A673 (cell line): ENCODE measurements at regions not wholly inside any gene's neighbourhood (a gene's known extent, or its start where the extent isn't known, plus 50 kb on each side); places are given as distances from the start of the nearest gene placed in this dataset.

ENCODE experiments used
- BruUV-seq: library from RNA; stranded (reverse); fragments of 400-500 nt; replicated peaks from 2 replicates; lab custom pipeline; 2021; lab: Mats Ljungman, UMichigan
- CTCF ChIA-PET: fragments of 300-600 bp; sonication (Branson Sonifier 250); formaldehyde crosslinking; loops from one replicate; lab custom pipeline; 2022; ENCODE audit warnings: antibody characterized with exemption; lab: Charles Lee
- POLR2A ChIA-PET: fragments of 300-600 bp; sonication (Branson Sonifier 250); formaldehyde crosslinking; loops from one replicate; lab custom pipeline; 2022; ENCODE audit warnings: antibody characterized with exemption; ENCODE audit not compliant: low non-redundant PET; lab: Charles Lee
- DNase-seq: peaks from one replicate; pipeline ENCODE4 v3.0.0-alpha.2; 2015; ENCODE audit warnings: low spot score
- H3K27ac ChIP-seq: fragments of 200-600 bp; sonication (generic); 2 replicates; pipeline ENCODE4 v1.5.1; 2016; ENCODE audit warnings: mixed run types, low read depth, mild to moderate bottlenecking, mixed read lengths, antibody characterized with exemption, low read length; ENCODE audit not compliant: poor library complexity, severe bottlenecking
- H3K27me3 ChIP-seq: fragments of 200-600 bp; sonication (generic); replicated peaks from 2 replicates; pipeline ENCODE4 v1.6.1; 2017; ENCODE audit warnings: mixed run types, low read depth, mild to moderate bottlenecking, mixed read lengths, antibody characterized with exemption, low read length; ENCODE audit not compliant: insufficient read depth, poor library complexity
- H3K36me3 ChIP-seq: fragments of 200-600 bp; sonication (generic); 2 replicates; pipeline ENCODE4 v1.6.1; 2016; ENCODE audit warnings: mixed run types, mild to moderate bottlenecking, mixed read lengths, antibody characterized with exemption, low read length; ENCODE audit not compliant: insufficient read depth, poor library complexity, severe bottlenecking
- H3K4me1 ChIP-seq: fragments of 200-600 bp; sonication (generic); 2 replicates; pipeline ENCODE4 v1.6.1; 2017; ENCODE audit warnings: mixed run types, mild to moderate bottlenecking, mixed read lengths, antibody characterized with exemption, low read length; ENCODE audit not compliant: insufficient read depth, poor library complexity, severe bottlenecking
- H3K4me3 ChIP-seq: fragments of 200-600 bp; sonication (generic); 2 replicates; pipeline ENCODE4 v1.5.1; 2016; ENCODE audit warnings: low read depth, mixed run types, mild to moderate bottlenecking, mixed read lengths, low read length; ENCODE audit not compliant: poor library complexity, severe bottlenecking
- H3K9me3 ChIP-seq: fragments of 200-600 bp; sonication (generic); 2 replicates; pipeline ENCODE4 v1.6.1; 2016; ENCODE audit warnings: mixed run types, low read depth, mild to moderate bottlenecking, mixed read lengths, antibody characterized with exemption, low read length; ENCODE audit not compliant: poor library complexity, severe bottlenecking
- EZH2 ChIP-seq: fragments of 200-600 bp; sonication (generic); IDR thresholded peaks from 2 replicates; pipeline ENCODE4 v1.6.1; 2017; ENCODE audit warnings: borderline replicate concordance, low read depth, mild to moderate bottlenecking, mixed read lengths, antibody characterized with exemption, low read length; ENCODE audit not compliant: poor library complexity, severe bottlenecking
- intact Hi-C: fragments of 100-400 bp; cut with micrococcal nuclease; formaldehyde crosslinking; loops from one replicate; pipeline ENCODE4 v1.10.0; 2022; ENCODE audit not compliant: unreplicated experiment
- TF ChIP-seq, protein P1 (sequence below): fragments of 300-800, 200-600 bp; sonication (generic); conservative IDR thresholded peaks from 2 replicates; pipeline ENCODE4 v1.5.1; 2017; ENCODE audit warnings: low read depth, mild to moderate bottlenecking, antibody characterized with exemption, low read length, moderate library complexity, mixed read lengths

DNA sequence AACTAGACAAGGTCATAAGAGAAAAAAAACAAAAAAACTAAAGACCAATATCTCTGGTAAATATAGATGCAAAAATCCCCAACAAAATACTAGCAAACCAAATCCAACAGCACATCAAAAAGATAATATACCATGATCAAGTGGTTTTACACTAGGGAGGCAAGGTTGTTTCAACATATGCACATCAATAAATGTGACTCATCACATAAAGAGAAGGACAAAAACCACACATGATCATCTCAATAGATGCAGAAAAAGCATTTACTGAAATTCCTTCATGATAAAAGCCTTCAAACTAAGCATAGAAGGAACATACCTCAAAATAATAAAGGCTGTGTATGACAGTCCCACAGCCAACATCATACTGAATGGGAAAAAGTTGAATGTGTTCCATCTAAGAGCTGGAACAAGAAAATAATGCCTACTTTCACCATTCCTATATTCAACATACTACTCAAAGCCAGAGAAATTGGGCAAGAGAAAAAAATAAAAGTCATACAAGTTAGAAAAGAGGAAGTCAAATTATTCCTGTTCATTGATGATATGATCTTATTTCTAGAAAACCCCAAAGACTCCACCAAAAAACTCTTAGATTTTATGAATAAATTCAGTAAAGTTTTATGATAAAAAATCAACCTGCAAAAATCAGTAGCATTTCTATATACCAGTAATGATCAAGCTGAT lies 72.2 kb upstream of the FAM169A start:
- intact Hi-C loops: no loop called here
- H3K4me1 ChIP-seq: peaks cover 14% of the 10 kb centered on the region
- no TSS peak for BruUV-seq
- CTCF ChIA-PET: no interaction called here
- DNase-seq: no peak
- no peak for TF ChIP-seq EZH2
- TF ChIP-seq, protein P1, sequence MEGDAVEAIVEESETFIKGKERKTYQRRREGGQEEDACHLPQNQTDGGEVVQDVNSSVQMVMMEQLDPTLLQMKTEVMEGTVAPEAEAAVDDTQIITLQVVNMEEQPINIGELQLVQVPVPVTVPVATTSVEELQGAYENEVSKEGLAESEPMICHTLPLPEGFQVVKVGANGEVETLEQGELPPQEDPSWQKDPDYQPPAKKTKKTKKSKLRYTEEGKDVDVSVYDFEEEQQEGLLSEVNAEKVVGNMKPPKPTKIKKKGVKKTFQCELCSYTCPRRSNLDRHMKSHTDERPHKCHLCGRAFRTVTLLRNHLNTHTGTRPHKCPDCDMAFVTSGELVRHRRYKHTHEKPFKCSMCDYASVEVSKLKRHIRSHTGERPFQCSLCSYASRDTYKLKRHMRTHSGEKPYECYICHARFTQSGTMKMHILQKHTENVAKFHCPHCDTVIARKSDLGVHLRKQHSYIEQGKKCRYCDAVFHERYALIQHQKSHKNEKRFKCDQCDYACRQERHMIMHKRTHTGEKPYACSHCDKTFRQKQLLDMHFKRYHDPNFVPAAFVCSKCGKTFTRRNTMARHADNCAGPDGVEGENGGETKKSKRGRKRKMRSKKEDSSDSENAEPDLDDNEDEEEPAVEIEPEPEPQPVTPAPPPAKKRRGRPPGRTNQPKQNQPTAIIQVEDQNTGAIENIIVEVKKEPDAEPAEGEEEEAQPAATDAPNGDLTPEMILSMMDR: no peak
- no peak overlapping the region for H3K27ac ChIP-seq
- POLR2A ChIA-PET: no interaction called here
- H3K9me3 ChIP-seq: no peaks in the 10 kb centered on the region
- no peaks in the 10 kb centered on the region for H3K36me3 ChIP-seq
- H3K27me3 ChIP-seq: no peaks in the 10 kb centered on the region
- H3K4me3 ChIP-seq: no peak overlapping the region

DNA sequence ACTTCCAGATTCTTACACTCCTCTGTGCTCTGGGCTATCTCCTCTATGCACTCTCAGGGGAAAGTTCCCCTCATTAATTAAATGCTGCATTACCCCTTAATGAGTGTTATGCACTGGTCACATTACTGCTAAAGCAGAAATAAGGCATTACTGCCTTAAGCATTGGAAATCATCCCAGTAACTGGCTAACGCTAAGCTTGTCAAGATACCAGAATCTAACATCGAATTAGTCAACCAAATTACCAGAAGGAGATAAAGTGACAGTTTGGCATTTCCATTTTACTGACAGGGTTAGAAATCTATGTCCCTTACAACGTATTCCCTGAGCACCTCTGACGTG lies 69.5 kb upstream of the FAM169A start:
- H3K4me1 ChIP-seq: peaks cover 14% of the 10 kb centered on the region
- no peak for TF ChIP-seq EZH2
- TF ChIP-seq, protein P1: no peak
- H3K27ac ChIP-seq: peak overlapping the region; percentile 9
- CTCF ChIA-PET: interaction anchor here (0.8 kb wide), 1 partner anchor 301 kb away, joined by 3 read pairs; the partner anchor contains the start of gene ANKRD31
- no peaks in the 10 kb centered on the region for H3K9me3 ChIP-seq
- no peak overlapping the region for H3K4me3 ChIP-seq
- H3K36me3 ChIP-seq: no peaks in the 10 kb centered on the region
- BruUV-seq: no TSS peak
- intact Hi-C loops: no loop called here
- POLR2A ChIA-PET: no interaction called here
- no peaks in the 10 kb centered on the region for H3K27me3 ChIP-seq
- DNase-seq: no peak

DNA sequence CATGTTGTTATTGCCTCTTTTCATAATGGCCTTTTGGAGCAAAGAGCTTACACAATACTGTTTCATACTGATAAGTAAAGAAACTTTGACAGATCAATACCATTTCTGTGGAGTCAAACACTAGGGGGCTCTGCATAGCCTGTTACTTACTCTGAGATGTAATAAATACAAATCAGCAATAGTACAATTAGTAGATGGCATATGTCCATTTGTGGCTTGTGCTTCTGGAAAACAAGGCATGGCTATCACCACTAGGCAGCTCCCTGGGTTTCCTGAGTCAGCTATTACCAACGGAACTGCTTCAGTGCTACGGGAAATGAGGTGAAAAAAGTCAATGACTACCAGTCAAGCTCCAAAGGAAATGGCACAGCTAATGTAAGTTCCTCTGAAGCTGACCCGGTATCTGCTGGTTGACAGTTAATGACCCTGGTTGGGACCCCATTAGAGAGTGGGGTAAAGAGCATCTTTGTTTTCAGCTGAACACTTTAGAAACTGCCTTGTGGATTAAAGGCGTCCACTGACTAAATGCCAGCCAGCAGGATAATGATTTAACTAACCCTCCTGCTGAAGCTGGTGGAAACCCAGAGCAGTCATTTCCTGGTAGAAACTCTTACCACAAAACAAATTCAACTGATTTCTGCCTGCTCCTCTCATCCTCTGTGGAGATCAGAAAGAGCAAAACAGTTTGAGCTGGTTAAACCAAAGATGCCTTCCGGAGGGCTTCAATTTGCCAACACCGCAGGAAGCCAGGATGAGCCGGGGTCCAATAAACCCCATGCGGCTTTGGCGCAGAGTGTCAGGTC lies 69.0 kb upstream of the FAM169A start:
- intact Hi-C loops: no loop called here
- Histone ChIP-seq H3K4me3 (no peak overlapping the region), H3K36me3 (no peaks in the 10 kb centered on the region), H3K4me1 (peaks cover 14% of the 10 kb centered on the region), H3K27ac (peak overlapping the region; percentile 9), H3K27me3 (no peaks in the 10 kb centered on the region), H3K9me3 (no peaks in the 10 kb centered on the region)
- no peak for TF ChIP-seq EZH2
- TF ChIP-seq, protein P1: peak; percentile 67
- ChIA-PET CTCF (interaction anchor here (0.8 kb wide), 1 partner anchor 302 kb away, joined by 3 read pairs; the partner anchor contains the start of gene ANKRD31), POLR2A (no interaction called here)
- BruUV-seq: no TSS peak
- peak; percentile 85 for DNase-seq
